ENCODE measurements at regions not wholly inside any gene's neighbourhood (a gene's known extent, or its start where the extent isn't known, plus 50 kb on each side); places are given as distances from the start of the nearest gene placed in this dataset.
"Not testable (repeated sequence)": the region's sequence is repeated elsewhere in the genome, so short reads cannot be mapped to it uniquely, and the experiment has no call there.

GRCh38 chr9:21533597-21533996 is 51.5 kb upstream of the IFNE start:
- no peak for DNase-seq

DNA sequence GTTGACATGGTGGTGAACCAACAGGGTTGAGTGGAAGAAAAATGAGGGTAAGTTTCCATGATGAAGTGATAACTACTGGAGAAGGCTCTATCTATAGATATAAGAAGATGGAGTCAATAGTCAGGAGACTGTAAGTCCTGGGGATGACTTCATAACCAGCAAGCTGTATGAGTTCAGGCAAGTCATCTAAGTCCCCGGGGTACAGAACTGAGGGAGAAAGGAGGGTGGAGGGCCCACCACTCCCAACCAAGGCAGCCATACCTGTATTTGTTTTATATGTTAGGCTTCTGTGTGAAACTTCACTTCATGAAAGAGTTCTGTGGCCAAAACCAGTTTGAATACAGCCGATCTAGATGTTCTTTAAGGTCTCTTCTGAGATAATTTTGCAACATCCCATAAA is 53.3 kb upstream of the IFNE start:
- DNase-seq, result no peak

DNA sequence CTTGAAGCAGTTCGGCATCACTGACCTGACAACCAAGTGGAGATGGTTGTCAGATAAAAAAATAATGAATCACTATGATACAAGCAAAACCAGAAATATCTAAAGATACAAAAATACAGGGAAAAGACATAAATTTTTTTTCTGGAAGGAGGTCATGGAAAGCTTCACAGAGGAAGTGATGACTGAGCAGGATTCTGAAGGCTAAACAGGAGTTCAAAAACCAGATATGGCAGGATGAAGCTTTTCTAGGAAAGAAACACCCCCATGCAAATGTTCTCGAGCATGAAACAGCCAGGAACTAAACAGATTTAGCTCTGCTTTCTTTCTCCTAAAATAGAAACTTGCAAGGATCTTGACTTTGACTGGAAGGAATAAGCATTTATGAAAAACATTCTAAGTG is 60.7 kb upstream of the IFNE start:
- no peak for DNase-seq

- DNase-seq, result no peak
Measured at GRCh38 chr9:21543187-21543586, 61.1 kb upstream of the IFNE start.

DNA sequence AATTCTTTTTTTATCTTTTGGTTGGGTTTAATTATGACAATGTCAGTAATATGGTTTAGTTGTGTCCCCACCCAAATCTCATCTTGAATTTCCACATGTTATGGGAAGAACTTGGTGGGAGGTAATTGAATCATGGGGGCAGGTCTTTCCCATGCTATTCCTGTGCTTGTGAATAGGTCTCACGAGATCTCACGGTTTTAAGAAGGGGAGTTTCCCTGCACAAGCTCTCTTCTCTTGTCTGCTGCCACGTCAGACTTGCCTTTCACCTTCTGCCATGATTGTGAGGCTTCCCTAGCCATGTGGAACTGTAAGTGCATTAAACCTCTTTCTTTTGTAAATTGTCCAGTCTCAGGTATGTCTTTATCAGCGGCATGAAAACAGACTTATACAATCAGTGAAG is 61.7 kb upstream of the IFNE start:
- not testable (repeated sequence) for DNase-seq

DNA sequence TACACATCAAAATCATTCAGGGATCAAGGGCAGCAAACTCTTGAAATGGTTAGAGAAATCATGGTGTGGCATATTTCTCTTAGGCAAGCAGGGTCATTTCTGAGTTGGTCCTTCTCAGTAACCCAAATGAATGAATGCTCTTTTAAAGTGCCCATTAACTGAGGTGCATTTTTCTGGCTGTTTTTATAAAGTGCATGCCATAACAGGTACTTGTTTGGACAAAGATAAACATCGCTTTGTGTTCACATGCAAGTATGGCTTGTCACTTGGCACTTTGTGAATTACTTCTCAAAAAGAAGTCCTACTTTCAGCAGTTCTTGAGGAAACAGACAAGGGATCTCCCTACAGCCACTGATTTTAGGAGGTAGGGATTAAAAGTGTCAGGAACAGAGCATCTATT is 64.8 kb upstream of the IFNE start:
- DNase-seq, result no peak

- DNase-seq, result no peak
Measured at GRCh38 chr9:21549251-21549765, 67.2 kb upstream of the IFNE start.

DNA sequence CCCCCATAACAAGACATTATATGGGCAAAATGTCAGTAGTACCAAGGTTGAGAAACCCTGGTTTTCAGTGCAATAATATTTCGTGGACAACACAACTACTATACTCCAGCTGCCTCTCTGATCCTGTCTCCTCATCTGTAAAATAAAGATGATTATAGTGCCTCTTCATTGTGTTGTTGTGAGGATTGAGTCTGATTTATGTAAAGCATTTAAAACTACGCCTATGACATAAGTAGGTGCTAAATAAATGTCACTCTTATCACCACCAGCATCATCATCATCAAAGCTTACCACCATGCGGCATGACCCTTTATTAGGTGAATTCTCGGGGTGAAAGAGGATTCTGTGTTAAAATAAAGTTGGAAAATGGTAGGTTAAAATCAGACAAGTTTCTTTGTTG is 67.8 kb upstream of the IFNE start:
- DNase-seq, result no peak

DNA sequence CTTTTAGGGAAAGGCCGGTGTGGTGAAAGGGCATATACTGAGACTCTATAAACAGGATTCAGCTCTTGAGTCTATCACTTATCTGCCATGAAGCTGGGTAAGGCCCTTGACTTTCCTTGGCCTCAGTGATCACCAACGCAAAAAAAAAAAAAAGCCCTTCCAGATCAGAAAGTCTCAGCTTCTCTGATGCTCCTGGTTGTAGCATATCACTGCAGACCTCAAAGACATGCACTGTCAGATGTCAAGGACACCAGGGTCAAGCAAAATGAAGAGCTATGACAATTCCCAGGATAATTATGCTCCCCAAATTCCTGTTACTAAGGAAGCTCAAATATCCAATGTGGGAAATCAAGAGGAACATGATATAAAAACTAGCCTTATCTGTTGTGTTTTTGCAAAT is 68.3 kb upstream of the IFNE start:
- DNase-seq, result no peak

GRCh38 chr9:21551401-21551800 is 69.3 kb upstream of the IFNE start:
- DNase-seq, result no peak

DNA sequence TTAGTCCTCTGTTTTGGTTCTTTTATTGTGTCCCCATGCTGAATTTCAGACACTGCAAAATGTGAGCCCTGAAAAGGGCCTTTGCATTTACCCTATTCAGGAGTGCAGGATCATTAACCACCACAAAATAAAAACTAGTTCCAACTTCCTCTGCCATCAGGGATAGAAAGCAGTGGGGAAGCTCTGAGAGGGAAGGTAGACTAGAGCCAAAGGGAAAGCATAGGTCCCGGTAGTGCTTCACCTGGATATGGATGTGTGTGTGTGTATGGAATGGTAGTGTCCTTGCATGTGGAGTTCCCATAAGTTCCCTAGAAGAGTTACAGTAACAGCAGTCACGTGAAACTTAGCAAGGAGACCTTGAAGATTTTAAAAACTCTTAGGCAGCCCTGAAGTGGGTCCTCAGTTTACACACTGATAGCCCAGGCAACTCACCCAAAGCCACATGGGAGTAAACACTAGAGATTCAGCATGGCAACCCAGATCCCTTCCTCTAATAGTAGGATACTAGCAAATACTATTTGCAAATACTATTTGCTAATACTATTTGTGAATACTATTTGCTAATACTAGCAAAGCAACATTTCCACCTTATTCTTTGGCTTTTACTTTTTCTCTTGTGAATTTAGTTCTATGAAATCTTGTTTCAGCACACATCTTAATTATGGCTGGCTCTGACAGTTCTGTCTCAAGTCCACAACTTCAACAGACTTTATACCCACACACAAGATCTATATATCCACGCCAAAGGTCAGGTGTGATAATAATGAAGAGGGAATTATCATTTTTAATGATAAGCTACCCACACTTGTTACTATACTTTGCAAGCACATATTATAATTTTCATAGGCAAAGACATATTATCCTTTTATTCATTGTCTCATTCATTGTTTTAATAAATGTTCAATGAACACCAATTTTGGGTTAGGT is 70.4 kb upstream of the IFNE start:
- no peak for DNase-seq

DNA sequence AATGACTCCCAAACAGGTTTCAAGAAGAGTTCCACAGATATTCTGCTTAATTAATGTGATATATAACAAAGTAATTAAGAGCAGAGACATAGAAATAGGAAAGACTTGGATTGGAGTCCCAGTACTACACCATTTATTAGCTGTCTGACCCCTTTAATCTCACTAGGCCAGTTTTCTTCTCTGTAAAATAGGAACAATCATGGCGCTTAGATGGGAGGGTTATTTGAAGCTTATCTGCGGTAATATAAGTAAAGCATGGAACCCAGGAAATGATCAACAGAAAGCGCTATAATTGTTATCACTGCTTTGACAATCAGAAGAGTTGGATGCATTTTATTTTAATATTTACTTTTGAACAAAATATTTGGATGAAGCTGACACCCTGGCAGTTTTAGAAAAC is 71.3 kb upstream of the IFNE start:
- no peak for DNase-seq

GRCh38 chr9:21554813-21555212 is 72.7 kb upstream of the IFNE start:
- no peak for DNase-seq

DNA sequence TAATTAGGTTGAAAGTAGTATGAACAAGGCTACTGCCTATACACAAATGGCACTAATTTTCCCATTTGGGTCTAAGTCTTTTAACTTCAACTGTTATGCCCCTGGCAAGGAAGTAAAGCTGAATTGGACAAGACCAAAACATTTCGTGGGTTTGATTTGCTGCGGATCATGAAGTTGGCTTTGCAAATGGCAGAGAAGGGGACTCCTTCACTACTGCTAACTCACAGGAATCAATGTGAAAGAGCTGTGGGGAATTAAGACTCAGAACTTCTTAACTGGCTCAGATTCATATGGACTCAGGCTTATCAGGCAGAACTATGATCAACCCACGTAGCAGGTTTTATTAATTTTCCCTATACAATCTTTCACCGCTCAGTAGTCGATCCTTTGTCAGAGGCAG is 73.8 kb upstream of the IFNE start:
- DNase-seq, result no peak

DNA sequence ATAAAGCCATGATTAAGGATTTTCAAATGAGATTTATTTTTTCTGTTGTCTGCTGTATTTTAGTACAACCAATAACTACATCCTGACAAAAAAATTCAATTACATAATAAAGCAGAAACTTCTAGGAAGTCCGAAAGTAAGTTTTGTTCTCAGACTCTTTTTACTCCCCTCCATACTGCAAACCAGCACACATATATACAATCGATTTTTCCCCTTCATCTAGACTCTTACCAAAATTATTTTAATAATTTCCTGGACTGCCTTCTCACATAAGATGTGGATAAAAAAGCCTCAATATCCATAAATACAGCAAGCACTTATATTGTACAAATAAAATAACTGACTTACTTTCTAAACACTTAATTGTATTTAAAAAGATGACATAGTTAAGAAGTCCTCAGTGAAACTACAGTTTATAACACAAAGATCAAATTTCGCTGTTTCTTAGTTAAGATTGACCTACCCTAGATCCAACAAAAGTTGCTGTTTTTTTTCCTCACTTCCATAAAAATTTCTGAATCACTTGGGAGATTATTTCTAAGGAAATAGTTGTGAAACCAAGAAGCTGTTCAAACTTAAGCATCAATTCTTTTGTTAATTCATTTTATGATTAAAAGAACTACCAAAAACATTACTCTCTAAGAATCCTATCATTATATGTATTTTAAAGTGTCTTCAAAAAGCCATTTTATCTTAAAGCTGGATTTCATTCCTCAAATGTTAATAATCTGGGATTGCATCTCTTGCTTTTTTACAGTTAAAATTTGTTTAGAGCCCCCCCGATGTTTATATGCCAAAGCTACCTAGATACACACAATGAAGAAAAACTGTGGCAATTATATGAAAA is 74.7 kb upstream of the IFNE start:
- DNase-seq, result no peak

GRCh38 chr9:21557428-21557768 is 75.3 kb upstream of the IFNE start:
- DNase-seq, result no peak

DNA sequence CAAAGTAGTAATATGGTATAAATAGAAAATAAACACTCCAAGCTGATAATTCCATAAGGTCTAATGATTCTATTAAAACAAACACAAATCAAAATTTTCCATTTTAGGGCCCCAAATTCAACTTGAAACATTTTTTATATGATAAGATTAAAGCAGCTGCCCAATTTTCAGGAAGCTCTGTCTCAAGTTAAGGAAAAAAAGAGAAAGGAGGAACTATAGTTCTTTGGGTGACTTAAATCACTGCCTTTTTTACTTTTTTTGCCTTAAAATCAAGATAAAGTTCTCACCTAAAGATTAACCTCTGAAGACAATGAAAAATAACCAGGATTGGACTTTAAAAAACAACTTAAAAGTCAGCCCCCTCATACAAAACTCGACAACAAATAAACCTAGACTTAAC is 76.0 kb upstream of the IFNE start:
- DNase-seq, result no peak

DNA sequence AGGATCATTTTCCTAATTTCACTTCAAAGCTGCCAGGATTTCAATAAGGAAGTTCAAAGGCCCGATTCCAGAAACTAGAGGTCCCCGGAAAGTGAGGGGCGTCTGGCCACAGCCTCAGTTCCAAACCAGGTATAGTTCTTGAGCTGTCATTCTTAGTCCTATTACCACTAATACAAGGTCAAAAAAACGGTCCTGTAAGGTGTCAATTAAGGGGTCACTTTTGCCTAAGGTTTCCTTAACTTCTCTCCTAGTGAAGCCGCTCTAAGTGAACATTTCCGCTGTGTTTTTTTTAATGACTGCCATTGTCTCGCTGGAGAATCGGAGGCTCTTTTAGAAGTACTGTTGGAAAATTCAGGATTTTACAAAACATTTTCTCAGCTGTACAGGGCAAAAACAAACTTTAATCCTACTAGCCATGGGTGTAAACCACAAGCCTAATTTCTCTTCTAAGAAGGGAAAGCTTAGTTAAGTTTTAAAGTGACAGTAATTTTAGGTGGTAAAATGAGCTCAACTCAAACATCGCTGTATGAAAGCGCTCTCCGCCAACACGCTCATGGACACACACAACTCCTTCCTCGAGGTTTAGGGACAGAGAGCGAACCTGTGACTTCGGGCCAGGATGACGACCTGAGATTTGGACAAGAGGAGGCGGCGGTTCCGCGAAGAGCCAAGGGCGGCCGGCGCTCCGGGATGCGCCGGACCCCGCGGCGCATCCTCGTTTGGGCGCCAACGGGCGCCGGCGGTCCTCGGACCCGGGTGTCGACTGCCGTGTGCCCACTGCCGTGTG is 76.7 kb upstream of the IFNE start:
- no peak for DNase-seq

GRCh38 chr9:21559402-21560280 is 77.5 kb upstream of the IFNE start:
- peak in 1 of 2 donors; percentile 6 for DNase-seq

GRCh38 chr9:21560281-21560745 is 78.2 kb upstream of the IFNE start:
- DNase-seq, result no peak

GRCh38 chr9:21561502-21561901 is 79.4 kb upstream of the IFNE start:
- no peak for DNase-seq

DNA sequence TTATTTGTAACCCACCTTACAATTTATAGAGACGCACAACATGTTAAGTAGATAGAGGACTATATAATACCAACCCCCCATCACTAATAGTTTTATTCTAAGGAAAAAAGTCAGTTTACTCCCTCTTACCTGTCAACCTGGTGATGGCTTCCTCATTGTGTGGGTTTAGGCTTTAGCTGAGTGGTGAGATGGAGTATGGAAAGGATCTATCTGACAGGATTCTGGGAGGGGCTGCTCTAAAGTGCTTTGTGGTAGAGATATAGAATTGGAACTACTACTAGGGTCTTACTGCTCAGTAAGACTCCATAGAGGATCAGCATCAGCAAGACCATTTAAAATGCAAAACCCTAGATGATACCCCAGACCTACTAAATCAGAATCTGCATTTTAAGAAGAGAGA is 82.1 kb upstream of the IFNE start:
- DNase-seq, result no peak
